Natural killer cell (primary cell): ENCODE measurements at regions not wholly inside any gene's neighbourhood (a gene's known extent, or its start where the extent isn't known, plus 50 kb on each side); places are given as distances from the start of the nearest gene placed in this dataset.

Source experiments
- ATAC-seq, 3 donors: fragments of 150-1000 bp in 2 of 3; fragments of 200-7000 bp in 1 of 3; cut with Tn5 transposase; 1 replicate in 1 of 3; 2 replicates in 2 of 3; pipeline ENCODE4 v1.10.0; 2021; ENCODE audit warnings: mild to moderate bottlenecking in 2 of 3, moderate library complexity in 2 of 3
- DNase-seq, 2 donors: peaks; one replicate each; pipeline versions ENCODE4 v3.0.0 to v3.0.0-alpha.2; 2013 to 2021; ENCODE audit warnings: mixed read lengths in 1 of 2
- H3K27ac ChIP-seq: one replicate; pipeline ENCODE4 v1.5.1; 2013; ENCODE audit warnings: mild to moderate bottlenecking, low read length
- H3K27me3 ChIP-seq: one replicate; pipeline ENCODE4 v1.6.1; 2013; ENCODE audit warnings: low read length; ENCODE audit not compliant: control insufficient read depth, insufficient read depth
- H3K36me3 ChIP-seq: one replicate; pipeline ENCODE4 v1.6.1; 2013; ENCODE audit warnings: low read length; ENCODE audit not compliant: control insufficient read depth, insufficient read depth
- H3K4me1 ChIP-seq: one replicate; pipeline ENCODE4 v1.6.1; 2013; ENCODE audit warnings: low read length; ENCODE audit not compliant: control insufficient read depth, insufficient read depth
- H3K4me3 ChIP-seq: one replicate; pipeline ENCODE4 v1.5.1; 2013; ENCODE audit warnings: low read length
- H3K9me3 ChIP-seq: one replicate; pipeline ENCODE4 v1.6.1; 2013; ENCODE audit warnings: low read length; ENCODE audit not compliant: control insufficient read depth, insufficient read depth
- H3K27ac Mint-ChIP-seq, 2 donors: one replicate each; pipeline ENCODE4 v1.8.0; 2022; ENCODE audit warnings: mild to moderate bottlenecking in 2 of 2, mixed read lengths in 2 of 2, moderate library complexity in 1 of 2
- H3K27me3 Mint-ChIP-seq, 2 donors: one replicate each; pipeline ENCODE4 v1.8.0; 2022; ENCODE audit warnings: low read depth in 2 of 2, mixed read lengths in 2 of 2
- H3K36me3 Mint-ChIP-seq: one replicate; pipeline ENCODE4 v1.8.0; 2022; ENCODE audit warnings: mixed read lengths
- H3K4me1 Mint-ChIP-seq, 2 donors: one replicate each; pipeline ENCODE4 v1.8.0; 2022; ENCODE audit warnings: mixed read lengths in 2 of 2
- H3K4me3 Mint-ChIP-seq: one replicate; pipeline ENCODE4 v1.8.0; 2022; ENCODE audit warnings: mild to moderate bottlenecking, moderate library complexity, mixed read lengths
- H3K9me3 Mint-ChIP-seq, 2 donors: one replicate each; pipeline ENCODE4 v1.8.0; 2022; ENCODE audit warnings: mixed read lengths in 2 of 2
- WGBS: methylation state at CpG from one replicate; pipeline ENCODE4 v1.1.7; 2013; ENCODE audit warnings: missing lambda C conversion rate; ENCODE audit not compliant: insufficient coverage; 5-methylcytosine and 5-hydroxymethylcytosine counted together
- intact Hi-C: fragments of 100-400 bp; cut with micrococcal nuclease; formaldehyde crosslinking; loops from one replicate; pipeline ENCODE4 v1.14.2; 2022
- TF ChIP-seq, protein P1 (sequence below): fragments of 200-600 bp; IDR thresholded peaks from one replicate; pipeline ENCODE4 v1.8.0; 2022; ENCODE audit warnings: antibody characterized with exemption

DNA sequence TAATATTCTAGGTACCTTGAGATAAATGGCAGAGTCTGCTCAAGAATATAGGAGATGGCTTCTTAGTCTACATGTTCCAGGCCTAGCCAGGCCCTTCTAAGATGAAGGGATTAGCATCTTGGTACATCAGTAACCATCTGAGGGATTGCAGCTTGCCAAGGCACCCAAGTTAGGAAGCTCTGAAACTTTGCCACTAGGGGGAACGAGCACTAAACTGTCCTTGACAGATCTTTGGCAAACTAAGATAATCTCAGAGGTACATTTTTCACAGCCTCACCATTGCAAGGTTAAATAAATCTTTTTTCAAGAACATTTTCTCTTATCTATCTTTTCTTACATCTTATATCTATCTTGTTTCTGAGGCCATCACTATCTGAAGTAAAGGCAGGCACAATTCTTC is 351.2 kb downstream of the RAP2B start:
- Histone ChIP-seq H3K4me1 (no peaks in the 10 kb centered on the region), H3K36me3 (no peaks in the 10 kb centered on the region), H3K27me3 (no peaks in the 10 kb centered on the region), H3K9me3 (no peaks in the 10 kb centered on the region), H3K27ac (no peak overlapping the region), H3K4me3 (no peak overlapping the region)
- no peak overlapping the region for H3K27ac Mint-ChIP-seq
- H3K4me1 Mint-ChIP-seq: peaks cover 0 to 5% of the 10 kb centered on the region in 2 donors
- H3K27me3 Mint-ChIP-seq: peaks cover 0 to 3% of the 10 kb centered on the region in 2 donors
- H3K36me3 Mint-ChIP-seq: peaks cover 8% of the 10 kb centered on the region
- WGBS: 11% methylated on average over 1 of the region's 1 CpG
- H3K4me3 Mint-ChIP-seq: no peak overlapping the region
- H3K9me3 Mint-ChIP-seq: peaks cover 2 to 3% of the 10 kb centered on the region in 2 donors
- TF ChIP-seq, protein P1, sequence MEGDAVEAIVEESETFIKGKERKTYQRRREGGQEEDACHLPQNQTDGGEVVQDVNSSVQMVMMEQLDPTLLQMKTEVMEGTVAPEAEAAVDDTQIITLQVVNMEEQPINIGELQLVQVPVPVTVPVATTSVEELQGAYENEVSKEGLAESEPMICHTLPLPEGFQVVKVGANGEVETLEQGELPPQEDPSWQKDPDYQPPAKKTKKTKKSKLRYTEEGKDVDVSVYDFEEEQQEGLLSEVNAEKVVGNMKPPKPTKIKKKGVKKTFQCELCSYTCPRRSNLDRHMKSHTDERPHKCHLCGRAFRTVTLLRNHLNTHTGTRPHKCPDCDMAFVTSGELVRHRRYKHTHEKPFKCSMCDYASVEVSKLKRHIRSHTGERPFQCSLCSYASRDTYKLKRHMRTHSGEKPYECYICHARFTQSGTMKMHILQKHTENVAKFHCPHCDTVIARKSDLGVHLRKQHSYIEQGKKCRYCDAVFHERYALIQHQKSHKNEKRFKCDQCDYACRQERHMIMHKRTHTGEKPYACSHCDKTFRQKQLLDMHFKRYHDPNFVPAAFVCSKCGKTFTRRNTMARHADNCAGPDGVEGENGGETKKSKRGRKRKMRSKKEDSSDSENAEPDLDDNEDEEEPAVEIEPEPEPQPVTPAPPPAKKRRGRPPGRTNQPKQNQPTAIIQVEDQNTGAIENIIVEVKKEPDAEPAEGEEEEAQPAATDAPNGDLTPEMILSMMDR: peak; percentile 13
- ATAC-seq: no peak
- intact Hi-C loops: no loop called here
- peak in 1 of 2 donors; percentile 43 for DNase-seq

DNA sequence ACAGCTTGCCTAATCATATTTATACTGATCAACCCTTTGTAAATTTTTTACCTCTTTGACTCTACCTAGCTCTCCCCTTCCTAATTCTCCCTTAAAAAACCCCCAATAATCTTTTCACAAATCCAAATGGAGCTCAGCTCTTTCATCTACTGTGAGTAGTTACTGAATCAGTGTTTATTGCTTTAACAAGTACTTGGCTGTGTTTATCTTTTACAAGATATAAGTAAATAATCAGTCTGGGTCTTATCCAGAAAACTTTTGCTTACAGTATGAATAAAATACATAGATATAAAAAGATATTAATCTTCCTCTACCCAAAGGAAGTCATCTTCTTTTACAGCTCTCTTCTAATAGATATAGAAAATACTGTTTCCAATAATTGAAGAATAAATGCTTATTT is 366.4 kb downstream of the RAP2B start:
- TF ChIP-seq, protein P1: no peak
- Mint-ChIP-seq H3K27ac (no peak overlapping the region), H3K4me1 (no peaks in the 10 kb centered on the region), H3K36me3 (peaks cover 20% of the 10 kb centered on the region), H3K4me3 (no peak overlapping the region), H3K27me3 (peaks cover 15 to 41% of the 10 kb centered on the region in 2 donors), H3K9me3 (peaks cover 4 to 6% of the 10 kb centered on the region in 2 donors)
- H3K27ac ChIP-seq: no peak overlapping the region
- H3K27me3 ChIP-seq: no peaks in the 10 kb centered on the region
- H3K9me3 ChIP-seq: no peaks in the 10 kb centered on the region
- no peaks in the 10 kb centered on the region for H3K4me1 ChIP-seq
- DNase-seq: no peak
- no peaks in the 10 kb centered on the region for H3K36me3 ChIP-seq
- no peak for ATAC-seq
- no peak overlapping the region for H3K4me3 ChIP-seq
- intact Hi-C loops: no loop called here

DNA sequence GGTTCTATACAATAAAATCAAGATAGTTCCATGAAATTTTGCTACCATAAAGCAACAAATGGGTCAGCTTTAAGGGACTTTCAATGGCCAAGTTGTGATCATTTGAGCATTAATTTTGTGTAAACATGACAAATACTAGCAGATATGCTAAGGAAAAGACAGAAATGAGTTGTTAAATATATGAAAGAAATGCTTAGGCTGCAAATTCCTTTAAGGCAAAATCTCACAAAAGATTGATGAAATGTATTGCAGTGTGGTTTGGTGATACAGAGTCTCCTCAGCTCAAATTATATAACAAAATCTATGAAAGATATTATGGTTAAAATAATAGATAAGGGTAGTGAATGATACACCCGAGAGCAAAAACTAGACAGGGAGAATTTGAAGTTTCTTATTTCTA is 377.2 kb downstream of the RAP2B start:
- ATAC-seq (no peak), DNase-seq (no peak)
- TF ChIP-seq, protein P1: no peak
- no peaks in the 10 kb centered on the region for H3K36me3 ChIP-seq
- H3K27ac ChIP-seq: no peak overlapping the region
- WGBS: no CpG with 5 or more reads among the region's 1 CpG
- intact Hi-C loops: no loop called here
- Mint-ChIP-seq H3K36me3 (no peaks in the 10 kb centered on the region), H3K27me3 (peaks cover 3 to 13% of the 10 kb centered on the region in 2 donors), H3K4me1 (no peaks in the 10 kb centered on the region), H3K9me3 (peaks cover 0 to 2% of the 10 kb centered on the region in 2 donors), H3K27ac (no peak overlapping the region), H3K4me3 (no peak overlapping the region)
- H3K9me3 ChIP-seq: no peaks in the 10 kb centered on the region
- H3K4me3 ChIP-seq: no peak overlapping the region
- H3K27me3 ChIP-seq: no peaks in the 10 kb centered on the region
- no peaks in the 10 kb centered on the region for H3K4me1 ChIP-seq

DNA sequence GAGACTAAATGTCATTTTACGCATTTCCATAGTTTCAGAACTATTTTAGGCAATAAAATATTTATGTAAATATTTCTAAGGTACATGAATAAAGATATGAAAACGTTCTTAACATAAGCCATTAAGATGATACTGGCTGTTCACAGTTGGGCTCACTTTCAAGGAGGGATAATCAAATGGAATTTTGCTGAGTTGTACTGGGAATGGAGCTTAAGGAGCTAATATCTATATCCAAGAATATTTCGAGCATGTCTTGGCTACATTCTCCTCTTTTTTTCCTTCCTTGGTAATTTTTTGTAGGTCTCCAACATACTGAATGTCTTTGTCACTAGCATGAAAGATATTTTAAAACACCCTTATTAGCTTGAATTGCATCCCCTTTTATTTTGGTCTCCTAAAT is 383.4 kb downstream of the RAP2B start:
- TF ChIP-seq, protein P1: no peak
- Mint-ChIP-seq H3K4me1 (no peaks in the 10 kb centered on the region), H3K27me3 (peaks cover 3 to 18% of the 10 kb centered on the region in 2 donors), H3K36me3 (no peaks in the 10 kb centered on the region), H3K4me3 (no peak overlapping the region), H3K27ac (no peak overlapping the region), H3K9me3 (peaks cover 0 to 2% of the 10 kb centered on the region in 2 donors)
- H3K4me3 ChIP-seq: no peak overlapping the region
- H3K36me3 ChIP-seq: no peaks in the 10 kb centered on the region
- intact Hi-C loops: no loop called here
- no peak for ATAC-seq
- DNase-seq: no peak
- WGBS: 88% methylated on average over 1 of the region's 3 CpGs
- no peaks in the 10 kb centered on the region for H3K9me3 ChIP-seq
- H3K27me3 ChIP-seq: no peaks in the 10 kb centered on the region
- no peak overlapping the region for H3K27ac ChIP-seq
- H3K4me1 ChIP-seq: no peaks in the 10 kb centered on the region
